ENCODE measurements at regions not wholly inside any gene's neighbourhood (a gene's known extent, or its start where the extent isn't known, plus 50 kb on each side); places are given as distances from the start of the nearest gene placed in this dataset.

- TF ChIP-seq CTCF (IDR thresholded peaks at IDR 0.05; ENCODE audit: low read length) = no peak
- no peak for TF ChIP-seq EZH2phosphoT487 (IDR thresholded peaks at IDR 0.05; ENCODE audit: low read length)
- TF ChIP-seq EZH2 (optimal IDR thresholded peaks at IDR 0.05; ENCODE audit: low read depth, low read length) = no peak
Observed at GRCh38 chr3:1456781-1457311, 364.0 kb downstream of the CNTN6 start.
